ENCODE measurements at regions not wholly inside any gene's neighbourhood (a gene's known extent, or its start where the extent isn't known, plus 50 kb on each side); places are given as distances from the start of the nearest gene placed in this dataset.
"Not testable (repeated sequence)": the region's sequence is repeated elsewhere in the genome, so short reads cannot be mapped to it uniquely, and the experiment has no call there.

GRCh38 chr13:81080911-81081454, 740.1 kb upstream of the SPRY2 start:
- no peak for DNase-seq (ENCODE audit: low read depth in 2 of 2)

GRCh38 chr13:81078048-81078447, 737.1 kb upstream of the SPRY2 start:
- DNase-seq (ENCODE audit: low read depth in 2 of 2), result no peak

DNA sequence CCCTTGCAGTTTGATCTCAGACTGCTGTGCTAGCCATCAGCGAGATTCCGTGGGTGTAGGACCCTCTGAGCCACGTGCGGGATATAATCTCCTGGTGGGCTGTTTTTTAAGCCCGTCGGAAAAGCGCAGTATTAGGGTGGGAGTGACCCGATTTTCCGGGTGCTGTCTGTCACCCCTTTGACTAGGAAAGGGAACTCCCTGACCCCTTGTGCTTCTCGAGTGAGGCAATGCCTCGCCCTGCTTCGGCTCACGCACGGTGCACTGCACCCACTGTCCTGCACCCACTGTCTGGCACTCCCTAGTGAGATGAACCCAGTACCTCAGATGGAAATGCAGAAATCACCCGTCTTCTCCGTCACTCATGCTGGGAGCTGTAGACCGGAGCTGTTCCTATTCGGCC, 728.9 kb upstream of the SPRY2 start:
- DNase-seq (ENCODE audit: low read depth in 2 of 2), result not testable (repeated sequence)

- peak in 1 of 2 donors; percentile 26 for DNase-seq (ENCODE audit: low read depth in 2 of 2)
Measured at GRCh38 chr13:81058916-81059290, 718.0 kb upstream of the SPRY2 start.

DNA sequence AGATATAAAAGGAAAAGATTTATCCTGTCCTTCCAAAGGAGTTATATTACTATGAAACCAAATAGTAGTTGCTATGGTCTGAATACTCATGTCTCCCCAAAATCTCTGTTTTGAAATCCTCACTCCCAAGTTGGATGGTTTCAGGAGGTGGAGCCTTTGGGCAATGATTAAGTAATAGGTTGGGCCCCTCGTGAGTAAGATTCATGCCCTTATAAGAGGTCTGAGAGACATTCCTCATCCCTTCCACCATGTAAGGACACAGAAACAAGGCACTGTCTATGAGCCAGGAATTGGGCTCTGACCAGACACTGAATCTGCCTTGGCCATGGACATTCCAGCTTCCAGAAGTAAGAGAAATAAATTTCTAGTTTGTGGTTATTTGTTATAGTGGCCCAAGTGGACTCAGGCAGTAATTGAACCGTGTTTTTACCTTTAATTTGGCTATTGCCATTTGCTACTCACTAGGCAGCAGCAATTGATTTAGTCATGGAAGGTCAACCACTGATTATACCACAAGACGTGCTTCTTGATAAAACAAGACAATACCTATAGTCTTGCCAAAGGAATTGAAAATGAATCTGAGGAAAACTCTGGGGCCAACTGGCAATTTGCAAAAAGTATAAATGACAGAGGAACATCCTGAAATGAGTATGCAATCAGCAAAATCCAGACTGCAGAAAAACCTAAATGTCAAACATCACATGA, 717.4 kb upstream of the SPRY2 start:
- peak in 1 of 2 donors; percentile 3 for DNase-seq (ENCODE audit: low read depth in 2 of 2)

- DNase-seq (ENCODE audit: low read depth in 2 of 2), result no peak
Measured at GRCh38 chr13:81051873-81052272, 710.9 kb upstream of the SPRY2 start.

DNA sequence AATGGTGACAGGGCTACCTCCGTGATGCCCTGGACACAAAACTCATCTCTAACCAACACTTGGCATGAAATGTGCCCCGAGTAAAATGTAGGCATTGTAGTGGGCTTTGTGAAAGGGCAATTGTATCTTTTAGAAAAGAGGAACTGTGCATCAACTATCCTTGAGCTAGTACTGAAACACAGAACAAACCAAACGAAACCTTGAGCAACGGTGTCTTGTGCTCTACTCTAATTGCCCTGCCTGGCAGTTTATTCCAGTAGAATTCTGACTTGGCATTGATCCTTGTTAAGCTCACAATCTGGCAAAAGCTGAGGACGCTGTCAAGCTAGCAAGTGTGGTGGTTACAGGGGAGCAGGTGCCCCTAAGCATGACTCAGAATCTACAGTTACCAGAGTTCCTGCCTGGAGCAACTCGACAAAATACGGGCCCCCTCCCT, 707.1 kb upstream of the SPRY2 start:
- DNase-seq (ENCODE audit: low read depth in 2 of 2), result no peak

DNA sequence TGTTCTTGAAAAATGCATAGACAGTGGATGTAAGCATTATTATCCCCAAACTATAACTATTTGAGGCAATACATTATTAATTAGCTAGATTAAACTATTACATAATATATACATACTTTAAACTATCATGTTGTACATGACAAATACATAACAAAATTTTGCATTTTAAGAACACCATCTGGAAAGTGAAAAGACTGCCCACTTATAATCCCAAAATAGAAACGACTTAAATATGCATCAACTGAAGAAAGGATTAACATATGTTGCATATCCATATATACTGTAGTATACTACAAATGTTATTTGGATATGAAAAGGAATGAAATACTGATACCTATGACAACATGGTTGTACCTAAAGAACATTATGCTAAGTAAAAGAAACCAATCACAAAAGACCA, 700.8 kb upstream of the SPRY2 start:
- no peak for DNase-seq (ENCODE audit: low read depth in 2 of 2)

GRCh38 chr13:81031996-81032395, 691.1 kb upstream of the SPRY2 start:
- no peak for DNase-seq (ENCODE audit: low read depth in 2 of 2)

DNA sequence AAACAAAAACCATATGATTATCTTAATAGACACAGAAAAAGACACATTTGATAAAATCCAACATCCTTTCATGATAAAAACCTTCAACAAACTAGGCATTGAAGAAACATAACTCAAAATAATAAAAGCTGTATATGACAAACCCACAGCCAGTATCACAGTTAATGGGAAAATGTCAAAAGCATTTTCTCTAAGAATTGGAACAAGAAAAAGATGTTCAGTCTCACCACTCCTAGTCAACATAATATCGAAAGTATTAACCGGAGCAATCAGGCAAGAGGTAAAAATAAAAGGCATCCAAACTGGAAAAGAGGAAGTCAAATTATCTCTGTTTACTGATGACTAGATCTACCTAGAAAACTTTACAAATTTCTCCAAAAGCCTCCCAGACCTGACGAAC, 684.2 kb upstream of the SPRY2 start:
- no peak for DNase-seq (ENCODE audit: low read depth in 2 of 2)

DNA sequence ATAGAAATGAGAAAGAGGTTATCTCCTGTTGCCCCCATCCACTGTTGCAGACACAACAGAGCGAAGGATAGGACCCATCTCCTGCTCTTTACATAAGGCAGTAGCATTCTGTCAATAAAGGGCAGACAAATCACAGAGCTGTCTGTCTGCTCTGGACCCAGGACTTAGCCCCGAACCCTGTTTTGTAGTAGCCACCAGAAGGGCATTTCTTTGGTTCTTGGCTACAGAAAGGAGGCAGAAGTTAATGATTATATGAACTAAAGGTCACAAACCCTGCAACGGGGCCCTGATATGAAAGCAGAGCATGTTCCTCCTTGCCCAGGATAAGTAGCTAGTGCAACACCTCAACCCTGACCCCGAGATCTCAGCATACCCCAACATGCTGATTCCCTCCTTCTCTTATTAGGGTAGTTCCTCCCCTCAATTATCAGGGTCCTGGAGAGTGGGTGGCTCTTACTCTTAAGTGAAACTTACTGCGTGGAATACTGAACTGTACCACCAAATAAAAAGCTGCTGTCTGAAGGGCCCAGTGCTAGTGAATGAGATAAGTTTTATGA, 680.4 kb upstream of the SPRY2 start:
- no peak for DNase-seq (ENCODE audit: low read depth in 2 of 2)

DNA sequence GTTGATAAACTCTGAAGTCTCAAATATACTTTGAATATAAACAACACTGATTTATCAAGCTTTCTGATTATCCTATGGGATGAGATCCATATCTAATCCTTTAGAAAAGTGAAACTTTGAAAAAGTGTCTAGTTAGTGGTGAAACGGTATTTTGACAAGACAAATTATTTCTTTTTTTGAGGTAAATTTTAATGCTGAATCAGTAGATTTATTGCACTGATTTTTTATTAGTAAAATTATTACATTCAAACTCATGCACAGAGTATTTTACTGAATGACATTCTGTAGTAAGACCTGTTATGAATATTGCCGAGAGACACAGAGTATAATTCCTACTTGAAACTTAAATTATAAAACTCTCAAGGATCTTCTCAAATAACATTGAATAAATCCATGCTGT, 679.1 kb upstream of the SPRY2 start:
- DNase-seq (ENCODE audit: low read depth in 2 of 2), result no peak

DNA sequence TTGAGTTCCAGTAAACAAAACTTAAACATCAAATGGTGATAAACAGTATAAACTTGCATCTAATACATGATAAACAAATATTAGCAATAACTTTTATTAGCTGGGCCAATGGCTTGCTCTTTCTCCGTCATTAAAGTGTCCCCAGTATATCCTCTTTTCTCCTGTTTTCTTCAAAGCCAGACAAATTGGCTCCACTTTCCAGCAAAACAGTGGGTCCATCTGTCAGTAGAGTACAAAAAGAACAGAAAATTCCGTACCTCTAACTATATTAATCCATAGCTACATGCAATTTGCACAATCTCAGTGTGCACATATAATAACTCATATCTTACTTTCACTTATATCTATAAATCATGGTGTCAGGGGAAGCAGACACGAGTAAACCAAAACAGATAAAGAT, 678.0 kb upstream of the SPRY2 start:
- DNase-seq (ENCODE audit: low read depth in 2 of 2), result no peak

- peak; percentile 66 to 71 for DNase-seq (ENCODE audit: low read depth in 2 of 2)
Measured at GRCh38 chr13:81017513-81018152, 676.7 kb upstream of the SPRY2 start.

DNA sequence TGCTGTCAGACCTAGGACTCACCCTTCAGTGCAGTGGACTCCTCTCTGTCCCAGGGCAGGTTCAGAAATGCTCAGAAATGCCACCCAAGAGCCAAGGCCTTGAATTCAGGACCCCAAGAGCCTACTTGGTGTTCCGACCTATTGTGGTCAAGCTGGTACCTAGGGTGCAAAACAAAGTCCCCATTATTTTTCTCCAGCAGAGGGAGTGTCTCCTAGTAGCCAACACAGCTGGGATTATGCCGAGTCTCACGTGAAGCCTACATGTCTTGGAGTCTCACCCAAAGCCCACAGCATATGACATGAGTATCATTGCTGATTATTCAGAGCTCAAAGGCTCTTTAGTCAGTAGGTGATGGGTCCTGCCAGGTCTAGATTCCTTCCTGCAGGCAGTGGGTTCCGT, 671.1 kb upstream of the SPRY2 start:
- DNase-seq (ENCODE audit: low read depth in 2 of 2), result no peak

DNA sequence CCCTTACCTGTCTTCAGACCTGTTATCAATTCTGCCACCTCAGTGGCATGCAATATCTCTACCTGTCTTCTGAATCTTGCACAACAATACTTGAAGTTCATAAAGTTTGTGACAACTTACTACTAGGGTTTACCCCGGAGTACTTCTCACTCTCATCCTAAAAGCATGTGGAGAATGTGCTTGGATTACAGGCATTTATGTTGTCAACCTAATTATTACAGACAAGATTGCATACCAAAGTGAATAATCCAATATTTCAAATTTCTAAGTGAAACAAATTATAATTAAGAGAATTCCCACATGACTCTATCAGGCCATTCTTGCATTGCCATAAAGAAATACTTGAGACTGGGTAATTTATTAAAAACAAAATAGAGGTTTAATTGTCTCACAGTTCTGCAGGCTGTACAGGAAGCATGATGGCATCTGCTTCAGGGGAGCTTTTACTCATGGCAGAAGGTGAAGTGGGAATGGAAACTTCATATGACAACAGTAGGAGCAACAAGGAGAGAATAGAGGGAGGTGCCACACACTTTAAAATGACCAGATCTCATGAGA, 661.0 kb upstream of the SPRY2 start:
- no peak for DNase-seq (ENCODE audit: low read depth in 2 of 2)

DNA sequence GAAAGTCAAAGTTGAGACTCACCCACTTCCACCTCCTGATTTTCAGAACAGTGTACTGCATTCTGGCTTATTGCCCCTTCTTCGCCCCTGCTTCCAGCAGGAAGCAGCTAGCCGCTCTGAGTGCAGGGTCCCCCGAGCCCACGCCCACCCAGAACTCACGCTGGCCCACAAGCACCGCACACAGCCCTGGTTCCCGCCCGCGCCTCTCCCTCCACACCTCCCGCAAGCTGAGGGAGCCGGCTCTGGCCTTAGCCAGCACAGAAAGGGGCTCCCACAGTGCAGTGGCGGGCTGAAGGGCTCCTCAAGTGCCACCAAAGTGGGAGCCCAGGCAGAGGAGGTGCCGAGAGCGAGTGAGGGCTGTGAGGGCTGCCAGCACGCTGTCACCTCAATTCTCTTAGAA, 657.7 kb upstream of the SPRY2 start:
- DNase-seq (ENCODE audit: low read depth in 2 of 2), result not testable (repeated sequence)

DNA sequence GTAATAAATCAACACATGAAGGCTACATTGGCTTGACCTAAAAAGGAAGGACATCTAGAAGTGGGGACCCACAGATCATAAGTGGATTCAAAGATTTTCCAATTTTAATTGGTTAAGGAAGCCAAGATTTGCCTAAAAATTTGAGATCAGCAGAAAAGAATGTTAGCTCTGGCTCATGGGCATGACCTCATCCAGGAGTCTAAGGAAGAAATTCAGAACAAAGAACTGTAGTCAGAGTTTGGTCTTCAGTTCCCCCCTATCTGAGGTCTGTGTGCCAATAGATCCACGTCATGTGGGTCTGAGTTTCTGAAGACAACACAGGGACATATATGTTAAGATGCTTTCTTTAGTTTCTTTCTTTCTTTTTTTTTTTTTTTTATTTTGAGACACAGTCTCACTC, 648.8 kb upstream of the SPRY2 start:
- no peak for DNase-seq (ENCODE audit: low read depth in 2 of 2)

- no peak for DNase-seq (ENCODE audit: low read depth in 2 of 2)
Measured at GRCh38 chr13:80989241-80989640, 648.3 kb upstream of the SPRY2 start.

DNA sequence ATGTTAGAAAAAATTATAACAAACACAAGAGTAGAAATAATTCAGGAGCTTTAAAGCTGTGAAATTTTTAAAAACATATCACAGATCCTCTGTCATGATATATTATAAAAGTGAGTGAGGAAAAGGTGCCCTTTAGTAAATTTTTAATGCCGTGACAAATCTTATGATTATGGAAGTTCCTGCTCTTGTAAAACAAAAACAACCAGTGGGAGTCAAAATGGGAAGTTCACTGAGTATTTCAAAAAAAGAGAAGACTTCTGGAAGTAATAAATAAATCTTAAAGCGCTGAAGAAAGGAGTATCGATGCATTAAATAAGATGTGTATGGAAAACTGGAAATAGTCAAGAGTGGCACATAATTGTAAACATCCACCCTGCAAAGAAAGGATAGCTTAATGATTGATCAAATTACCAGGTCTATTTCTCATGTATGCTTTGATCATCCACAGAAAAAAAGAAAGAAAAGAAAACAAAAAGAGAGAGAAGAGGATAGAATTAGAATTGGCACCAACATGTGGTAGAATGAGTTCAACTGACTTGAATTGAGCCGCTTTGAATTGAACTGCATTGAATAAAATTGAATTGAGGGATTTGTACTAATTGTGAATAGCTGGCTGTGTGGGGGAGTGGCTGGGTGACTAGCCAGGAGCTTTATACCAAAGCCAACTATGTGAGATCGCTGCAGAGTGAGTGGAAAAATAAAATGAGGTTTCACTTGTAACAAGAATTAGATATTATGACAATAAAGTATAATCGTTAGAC, 647.6 kb upstream of the SPRY2 start:
- DNase-seq (ENCODE audit: low read depth in 2 of 2), result no peak

DNA sequence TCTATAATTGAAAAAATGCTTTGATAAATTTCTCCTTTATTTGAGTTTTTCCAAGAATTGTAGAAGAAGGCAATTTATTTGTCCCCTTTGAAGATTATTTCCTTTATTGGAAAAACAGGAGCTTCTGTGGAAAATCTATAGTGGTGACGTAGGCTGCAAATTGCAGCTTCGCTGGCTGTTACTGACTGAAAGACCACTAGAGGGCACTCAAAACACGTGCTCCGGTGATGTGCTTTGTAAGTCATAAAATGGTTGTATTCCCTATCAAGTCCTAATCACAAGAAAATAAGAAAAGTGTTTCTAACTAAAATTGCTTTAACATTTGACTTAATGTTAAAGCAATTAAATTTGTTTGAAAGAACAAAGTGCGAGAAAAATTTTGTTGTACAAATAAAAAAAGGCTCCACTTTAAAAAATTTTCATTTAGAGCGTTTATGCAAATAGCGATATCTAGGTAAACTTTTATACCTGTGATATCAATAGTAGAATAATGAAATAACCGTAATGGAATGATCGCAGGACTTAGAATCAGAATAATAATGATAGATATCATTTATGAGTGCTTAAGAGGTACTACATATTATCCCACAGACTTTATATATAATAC, 638.2 kb upstream of the SPRY2 start:
- peak; percentile 82 to 87 for DNase-seq (ENCODE audit: low read depth in 2 of 2)
